HFFc6 (cell line): ENCODE measurements at regions not wholly inside any gene's neighbourhood (a gene's known extent, or its start where the extent isn't known, plus 50 kb on each side); places are given as distances from the start of the nearest gene placed in this dataset.

ENCODE experiments used
- DNase-seq: peaks from one replicate; pipeline ENCODE4 v3.0.0-alpha.2; 2018
- H3K27ac Mint-ChIP-seq: 2 replicates; pipeline ENCODE4 v1.8.0; 2020; ENCODE audit warnings: mild to moderate bottlenecking, mixed read lengths
- H3K27me3 Mint-ChIP-seq: 2 replicates; pipeline ENCODE4 v1.8.0; 2021; ENCODE audit warnings: mild to moderate bottlenecking, moderate library complexity, mixed read lengths; ENCODE audit not compliant: insufficient read depth
- H3K36me3 Mint-ChIP-seq: 2 replicates; pipeline ENCODE4 v1.8.0; 2021; ENCODE audit warnings: low read depth, mixed read lengths
- H3K4me1 Mint-ChIP-seq: 2 replicates; pipeline ENCODE4 v1.8.0; 2020; ENCODE audit warnings: low read depth, mixed read lengths
- H3K4me3 Mint-ChIP-seq: 2 replicates; pipeline ENCODE4 v1.8.0; 2020; ENCODE audit warnings: mild to moderate bottlenecking, moderate library complexity, mixed read lengths
- H3K9me3 Mint-ChIP-seq: 2 replicates; pipeline ENCODE4 v1.8.0; 2020; ENCODE audit warnings: mild to moderate bottlenecking, mixed read lengths
- CTCF ChIP-seq: fragments of 200-600 bp; sonication (generic); IDR thresholded peaks from 2 replicates; pipeline ENCODE4 v1.5.0; 2021; ENCODE audit warnings: antibody characterized with exemption, mild to moderate bottlenecking

- no peak for TF ChIP-seq CTCF
- no peak overlapping the region for H3K4me3 Mint-ChIP-seq
- no peaks in the 10 kb centered on the region for H3K4me1 Mint-ChIP-seq
- peaks cover 9% of the 10 kb centered on the region; the same call in 1 of the 2 replicates for H3K9me3 Mint-ChIP-seq
- no peak for DNase-seq
- peaks cover 12% of the 10 kb centered on the region for H3K27me3 Mint-ChIP-seq
- H3K27ac Mint-ChIP-seq = no peak overlapping the region
- no peaks in the 10 kb centered on the region for H3K36me3 Mint-ChIP-seq
Measured at GRCh38 chr2:128490881-128491691, 172.4 kb upstream of the HS6ST1 start.

- peaks cover 12% of the 10 kb centered on the region for H3K27me3 Mint-ChIP-seq
- TF ChIP-seq CTCF = no peak
- H3K27ac Mint-ChIP-seq = no peak overlapping the region
- DNase-seq = no peak
- H3K4me3 Mint-ChIP-seq = no peak overlapping the region
- no peaks in the 10 kb centered on the region for H3K36me3 Mint-ChIP-seq
- H3K9me3 Mint-ChIP-seq = peaks cover 9% of the 10 kb centered on the region; the same call in 1 of the 2 replicates
- H3K4me1 Mint-ChIP-seq = no peaks in the 10 kb centered on the region
Measured at GRCh38 chr2:128491692-128492244, 173.1 kb upstream of the HS6ST1 start.

GRCh38 chr2:128492966-128493811, 174.5 kb upstream of the HS6ST1 start:
- Mint-ChIP-seq H3K27me3 (peaks cover 15% of the 10 kb centered on the region), H3K4me3 (no peak overlapping the region)

GRCh38 chr2:128493880-128494279, 175.2 kb upstream of the HS6ST1 start:
- no peaks in the 10 kb centered on the region for H3K4me1 Mint-ChIP-seq

More at GRCh38 chr2:128492966-128493811, 174.5 kb upstream of the HS6ST1 start:
- no peak overlapping the region for H3K27ac Mint-ChIP-seq
- no peak for DNase-seq
- no peak for TF ChIP-seq CTCF
- peaks cover 9% of the 10 kb centered on the region; the same call in 1 of the 2 replicates for H3K9me3 Mint-ChIP-seq
- H3K36me3 Mint-ChIP-seq = no peaks in the 10 kb centered on the region
- H3K4me1 Mint-ChIP-seq = no peaks in the 10 kb centered on the region

More at GRCh38 chr2:128493880-128494279, 175.2 kb upstream of the HS6ST1 start:
- H3K27me3 Mint-ChIP-seq = peaks cover 15% of the 10 kb centered on the region
- H3K4me3 Mint-ChIP-seq = no peak overlapping the region
- H3K9me3 Mint-ChIP-seq = peaks cover 9% of the 10 kb centered on the region; the same call in 1 of the 2 replicates
- H3K27ac Mint-ChIP-seq = no peak overlapping the region
- TF ChIP-seq CTCF = no peak
- no peak for DNase-seq
- H3K36me3 Mint-ChIP-seq = no peaks in the 10 kb centered on the region
